ENCODE measurements at regions not wholly inside any gene's neighbourhood (a gene's known extent, or its start where the extent isn't known, plus 50 kb on each side); places are given as distances from the start of the nearest gene placed in this dataset.

DNA sequence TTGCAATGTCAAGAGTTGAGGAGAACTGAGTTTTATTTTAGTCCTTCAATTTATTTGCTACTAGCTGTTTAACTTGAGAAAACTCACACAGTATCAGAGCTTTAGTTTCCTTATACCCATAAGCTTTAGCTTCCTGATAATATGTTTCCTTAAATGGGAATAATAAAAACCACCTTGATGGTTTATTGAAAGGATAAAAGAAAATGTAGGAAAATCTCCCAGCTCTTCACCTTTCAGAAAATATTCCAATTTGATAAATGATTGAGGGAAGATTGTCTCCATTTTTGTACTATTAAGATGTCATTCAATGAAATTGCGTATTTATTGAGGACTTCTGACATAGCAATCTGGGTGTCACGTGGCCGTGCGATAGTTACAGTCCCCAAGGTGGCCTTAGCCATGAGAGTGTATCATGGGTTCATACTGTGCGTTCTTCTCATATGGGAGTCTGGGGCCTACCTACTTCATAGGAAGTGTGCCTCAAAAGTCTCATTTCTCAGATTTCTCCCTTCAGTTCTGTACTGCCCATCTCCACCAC, 296.3 kb upstream of the BMP2 start:
- DNase-seq (ENCODE audit: extremely low spot score, unreplicated experiment): no peak
- Mint-ChIP-seq H3K36me3 (ENCODE audit: unreplicated experiment) (no peaks in the 10 kb centered on the region), H3K4me3 (ENCODE audit: unreplicated experiment) (no peak overlapping the region), H3K27ac (ENCODE audit: unreplicated experiment) (no peak overlapping the region), H3K9me3 (ENCODE audit: unreplicated experiment) (peaks cover 3% of the 10 kb centered on the region), H3K27me3 (ENCODE audit: unreplicated experiment) (no peaks in the 10 kb centered on the region), H3K4me1 (ENCODE audit: unreplicated experiment) (peaks cover 2% of the 10 kb centered on the region)
- TF ChIP-seq, protein P1, sequence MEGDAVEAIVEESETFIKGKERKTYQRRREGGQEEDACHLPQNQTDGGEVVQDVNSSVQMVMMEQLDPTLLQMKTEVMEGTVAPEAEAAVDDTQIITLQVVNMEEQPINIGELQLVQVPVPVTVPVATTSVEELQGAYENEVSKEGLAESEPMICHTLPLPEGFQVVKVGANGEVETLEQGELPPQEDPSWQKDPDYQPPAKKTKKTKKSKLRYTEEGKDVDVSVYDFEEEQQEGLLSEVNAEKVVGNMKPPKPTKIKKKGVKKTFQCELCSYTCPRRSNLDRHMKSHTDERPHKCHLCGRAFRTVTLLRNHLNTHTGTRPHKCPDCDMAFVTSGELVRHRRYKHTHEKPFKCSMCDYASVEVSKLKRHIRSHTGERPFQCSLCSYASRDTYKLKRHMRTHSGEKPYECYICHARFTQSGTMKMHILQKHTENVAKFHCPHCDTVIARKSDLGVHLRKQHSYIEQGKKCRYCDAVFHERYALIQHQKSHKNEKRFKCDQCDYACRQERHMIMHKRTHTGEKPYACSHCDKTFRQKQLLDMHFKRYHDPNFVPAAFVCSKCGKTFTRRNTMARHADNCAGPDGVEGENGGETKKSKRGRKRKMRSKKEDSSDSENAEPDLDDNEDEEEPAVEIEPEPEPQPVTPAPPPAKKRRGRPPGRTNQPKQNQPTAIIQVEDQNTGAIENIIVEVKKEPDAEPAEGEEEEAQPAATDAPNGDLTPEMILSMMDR (IDR thresholded peaks at IDR 0.05): no peak

DNA sequence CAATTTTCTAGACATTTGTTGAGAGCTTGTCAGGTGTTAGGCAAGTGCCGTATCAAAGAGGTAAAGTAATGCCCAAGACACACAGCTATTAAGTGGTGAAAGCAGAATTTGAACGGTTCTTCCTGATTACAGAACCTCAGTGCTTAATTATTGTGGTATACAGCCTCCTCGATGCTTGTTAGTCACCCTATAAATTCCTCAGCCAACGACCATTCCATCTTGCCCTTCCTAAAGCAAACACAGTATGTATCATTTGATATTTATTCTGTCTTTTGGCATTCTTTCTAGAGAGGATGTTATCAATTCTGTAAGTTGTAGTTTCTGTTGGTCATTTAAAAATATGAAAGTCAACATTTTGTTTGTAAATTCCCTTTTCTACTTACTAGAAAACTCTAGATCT, 297.8 kb upstream of the BMP2 start:
- no peaks in the 10 kb centered on the region for H3K27me3 Mint-ChIP-seq (ENCODE audit: unreplicated experiment)
- no peak overlapping the region for H3K4me3 Mint-ChIP-seq (ENCODE audit: unreplicated experiment)
- TF ChIP-seq, protein P1 (IDR thresholded peaks at IDR 0.05): no peak
- H3K27ac Mint-ChIP-seq (ENCODE audit: unreplicated experiment): no peak overlapping the region
- no peaks in the 10 kb centered on the region for H3K36me3 Mint-ChIP-seq (ENCODE audit: unreplicated experiment)
- H3K9me3 Mint-ChIP-seq (ENCODE audit: unreplicated experiment): peaks cover 3% of the 10 kb centered on the region
- no peak for DNase-seq (ENCODE audit: extremely low spot score, unreplicated experiment)
- peaks cover 2% of the 10 kb centered on the region for H3K4me1 Mint-ChIP-seq (ENCODE audit: unreplicated experiment)

DNA sequence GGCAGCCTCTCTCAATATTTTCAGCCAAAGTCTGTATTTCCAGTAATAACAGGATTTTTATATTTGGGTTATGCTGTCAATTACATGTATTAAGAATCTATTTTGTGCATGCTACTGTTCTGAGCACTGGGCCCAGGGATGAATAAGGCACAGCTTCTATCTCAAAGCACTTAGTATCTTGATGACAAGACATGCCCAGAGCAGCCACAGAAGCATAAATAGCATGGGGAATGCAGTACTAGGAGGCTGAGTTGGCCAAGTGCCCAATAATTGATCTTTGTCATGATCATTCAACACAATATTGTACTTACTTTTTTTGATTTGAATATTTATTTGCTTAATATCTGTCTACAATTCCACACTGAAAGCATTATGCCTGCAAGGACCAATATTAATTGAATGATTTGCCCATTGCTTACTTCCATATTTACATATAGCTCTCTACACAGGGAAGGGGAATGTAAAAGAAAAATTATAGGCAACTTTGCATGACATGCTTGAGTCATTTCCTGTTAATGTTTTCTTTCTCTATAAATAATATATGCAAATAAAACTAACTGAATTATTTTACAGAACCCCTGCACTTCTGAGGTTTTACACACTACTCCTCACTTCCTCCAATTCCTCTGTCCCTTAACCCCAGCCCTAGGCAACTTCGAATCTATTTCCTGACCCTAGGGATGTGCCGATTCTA, 298.9 kb upstream of the BMP2 start:
- Mint-ChIP-seq H3K4me3 (ENCODE audit: unreplicated experiment) (no peak overlapping the region), H3K27ac (ENCODE audit: unreplicated experiment) (no peak overlapping the region), H3K36me3 (ENCODE audit: unreplicated experiment) (no peaks in the 10 kb centered on the region), H3K4me1 (ENCODE audit: unreplicated experiment) (peaks cover 2% of the 10 kb centered on the region), H3K27me3 (ENCODE audit: unreplicated experiment) (no peaks in the 10 kb centered on the region), H3K9me3 (ENCODE audit: unreplicated experiment) (peaks cover 3% of the 10 kb centered on the region)
- DNase-seq (ENCODE audit: extremely low spot score, unreplicated experiment): no peak
- TF ChIP-seq, protein P1 (IDR thresholded peaks at IDR 0.05): no peak

DNA sequence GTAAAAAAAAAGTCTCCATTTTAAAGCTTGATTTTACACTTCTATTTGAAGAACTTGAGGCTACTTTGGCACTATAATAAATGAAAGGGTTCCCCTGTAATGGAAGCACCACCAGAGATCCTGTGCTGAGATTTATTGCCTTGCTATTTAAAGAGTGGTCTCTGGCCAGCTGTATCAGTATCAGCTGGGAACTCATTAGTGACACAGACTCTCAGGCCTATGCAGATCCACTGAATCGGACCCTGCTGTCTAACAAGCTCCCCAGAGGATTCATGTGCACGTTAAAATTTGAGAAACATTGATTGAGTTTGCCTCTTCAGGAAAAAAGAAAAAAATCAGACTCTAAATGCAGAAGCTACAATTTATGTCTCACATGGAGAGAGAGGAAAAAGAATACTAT, 299.9 kb upstream of the BMP2 start:
- Mint-ChIP-seq H3K27ac (ENCODE audit: unreplicated experiment) (no peak overlapping the region), H3K27me3 (ENCODE audit: unreplicated experiment) (no peaks in the 10 kb centered on the region), H3K4me1 (ENCODE audit: unreplicated experiment) (peaks cover 2% of the 10 kb centered on the region), H3K9me3 (ENCODE audit: unreplicated experiment) (peaks cover 3% of the 10 kb centered on the region), H3K36me3 (ENCODE audit: unreplicated experiment) (no peaks in the 10 kb centered on the region), H3K4me3 (ENCODE audit: unreplicated experiment) (no peak overlapping the region)
- TF ChIP-seq, protein P1 (IDR thresholded peaks at IDR 0.05): no peak
- DNase-seq (ENCODE audit: extremely low spot score, unreplicated experiment): no peak

DNA sequence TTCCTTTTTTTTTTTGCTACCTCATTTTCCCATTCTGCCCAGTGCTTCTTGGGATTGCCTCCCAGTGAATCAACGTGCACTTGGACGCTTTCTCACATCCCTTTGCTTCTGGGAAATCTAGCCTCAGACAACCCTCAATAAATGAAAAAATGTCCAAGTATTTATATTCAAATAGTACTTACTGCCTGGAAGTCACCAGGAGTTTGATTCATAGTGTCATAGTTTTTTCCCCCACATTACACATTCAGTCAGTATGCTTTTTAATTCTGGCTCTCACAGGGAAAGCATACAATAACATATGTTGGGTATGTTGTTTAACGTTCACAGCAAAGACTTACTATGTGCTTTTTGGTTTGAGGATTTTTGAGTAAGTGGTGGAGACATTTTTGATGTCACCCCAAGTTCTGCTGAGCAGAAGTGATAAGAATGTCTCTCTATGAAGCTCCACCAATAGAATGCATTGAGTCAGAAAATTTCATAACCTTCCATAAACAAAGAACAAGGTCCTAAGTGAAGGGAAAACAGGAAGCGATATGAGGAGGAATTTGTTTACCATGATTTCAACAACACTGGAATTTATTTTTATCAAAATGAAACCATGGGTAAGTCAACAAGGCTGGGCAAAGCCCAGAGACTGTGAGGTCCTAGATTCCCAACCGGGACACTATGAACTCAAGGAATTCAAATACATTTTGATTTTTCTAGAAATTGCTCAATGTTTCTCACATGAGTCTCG, 301.2 kb upstream of the BMP2 start:
- Mint-ChIP-seq H3K4me1 (ENCODE audit: unreplicated experiment) (peaks cover 2% of the 10 kb centered on the region), H3K4me3 (ENCODE audit: unreplicated experiment) (no peak overlapping the region), H3K36me3 (ENCODE audit: unreplicated experiment) (no peaks in the 10 kb centered on the region), H3K27ac (ENCODE audit: unreplicated experiment) (no peak overlapping the region), H3K9me3 (ENCODE audit: unreplicated experiment) (peaks cover 3% of the 10 kb centered on the region), H3K27me3 (ENCODE audit: unreplicated experiment) (peaks cover 2% of the 10 kb centered on the region)
- TF ChIP-seq, protein P1 (IDR thresholded peaks at IDR 0.05): no peak
- DNase-seq (ENCODE audit: extremely low spot score, unreplicated experiment): no peak
